ENCODE measurements at regions not wholly inside any gene's neighbourhood (a gene's known extent, or its start where the extent isn't known, plus 50 kb on each side); places are given as distances from the start of the nearest gene placed in this dataset.
"Not testable (repeated sequence)": the region's sequence is repeated elsewhere in the genome, so short reads cannot be mapped to it uniquely, and the experiment has no call there.

- DNase-seq, result no peak
Measured at GRCh38 chr5:167332309-167332708, 959.1 kb upstream of the WWC1 start.

DNA sequence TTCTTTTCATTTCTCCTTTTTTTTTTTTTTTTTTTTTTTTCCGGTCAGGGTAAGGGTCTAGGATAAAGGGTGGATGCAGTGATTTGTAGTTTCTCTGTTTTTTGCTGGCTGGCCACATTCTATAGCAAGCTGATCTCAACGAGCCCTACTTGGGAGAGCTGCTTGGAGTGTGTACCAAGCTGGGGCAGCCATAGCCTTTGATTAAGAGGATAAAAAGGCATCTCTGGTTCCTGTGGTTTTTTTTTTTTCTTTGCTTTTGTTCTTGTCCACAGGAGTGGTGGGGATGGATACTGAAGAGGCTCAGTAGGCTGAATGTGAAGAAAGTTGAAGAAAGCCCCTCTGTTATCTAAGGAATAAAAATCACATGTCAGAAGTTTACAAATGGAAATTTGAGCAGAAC lies 955.3 kb upstream of the WWC1 start:
- DNase-seq, result no peak

GRCh38 chr5:167339205-167339604 lies 952.2 kb upstream of the WWC1 start:
- DNase-seq, result no peak

GRCh38 chr5:167346461-167346860 lies 945.0 kb upstream of the WWC1 start:
- no peak for DNase-seq

GRCh38 chr5:167348251-167348926 lies 943.1 kb upstream of the WWC1 start:
- DNase-seq, result no peak

DNA sequence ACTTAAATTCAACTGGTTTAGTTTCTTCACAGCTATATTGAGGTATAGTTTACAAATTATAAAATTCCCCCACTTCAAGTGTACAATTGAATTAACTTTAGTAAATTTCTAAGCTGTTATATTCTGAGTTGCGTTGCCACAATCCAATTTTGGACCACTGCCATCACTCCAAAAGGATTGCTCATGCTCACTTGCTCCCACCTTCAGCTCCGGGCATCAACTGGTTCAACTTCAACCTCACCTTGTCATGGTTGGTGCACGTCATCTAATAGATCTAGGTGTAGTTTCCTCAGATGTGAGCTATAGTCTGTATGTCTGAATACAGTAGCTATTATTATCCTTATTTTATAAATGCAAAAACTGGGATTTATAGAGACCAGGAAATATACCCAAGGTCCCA lies 942.5 kb upstream of the WWC1 start:
- DNase-seq, result no peak

- no peak for DNase-seq
Measured at GRCh38 chr5:167351316-167351715, 940.1 kb upstream of the WWC1 start.

DNA sequence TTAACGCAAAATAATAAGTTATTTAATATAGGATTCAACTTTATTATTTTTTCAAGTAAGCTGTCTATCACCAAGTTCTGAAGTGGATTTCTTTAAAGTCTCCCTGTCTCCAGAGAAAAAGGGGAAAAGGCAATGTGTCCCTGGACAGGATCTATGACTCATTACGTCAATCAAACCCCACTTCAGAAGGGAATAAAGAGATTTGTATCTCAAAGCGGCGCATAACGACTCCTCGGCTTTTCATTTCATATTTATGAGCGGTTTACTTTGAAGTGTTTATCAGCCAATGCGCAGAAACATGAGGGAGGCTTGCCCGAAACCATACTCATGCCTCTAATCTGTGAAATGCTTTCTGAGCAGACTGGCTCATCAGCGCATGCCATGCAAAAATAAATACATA lies 938.6 kb upstream of the WWC1 start:
- DNase-seq, result no peak

GRCh38 chr5:167355346-167355745 lies 936.1 kb upstream of the WWC1 start:
- DNase-seq, result no peak

- no peak for DNase-seq
Measured at GRCh38 chr5:167356374-167356773, 935.1 kb upstream of the WWC1 start.

- no peak for DNase-seq
Measured at GRCh38 chr5:167358868-167359492, 932.5 kb upstream of the WWC1 start.

DNA sequence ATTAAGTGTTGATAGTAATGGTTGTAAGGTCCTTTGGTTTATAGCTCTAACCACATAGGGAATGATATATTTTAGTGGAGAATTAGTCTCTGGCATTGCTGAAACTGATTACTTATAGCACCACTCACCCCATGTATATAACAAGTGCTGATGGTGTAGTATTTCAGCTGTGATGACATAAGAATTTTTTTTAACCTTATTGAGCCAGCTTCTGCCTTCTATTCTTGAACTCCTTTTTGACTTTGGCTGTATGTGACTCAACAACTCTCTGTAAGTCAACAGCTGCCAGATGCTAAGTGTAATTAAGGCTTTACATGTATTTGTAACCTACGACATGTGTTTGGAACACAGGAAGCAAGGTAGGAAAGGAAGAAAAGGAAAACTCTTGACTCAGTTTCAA lies 929.6 kb upstream of the WWC1 start:
- DNase-seq, result no peak

GRCh38 chr5:167363065-167363464 lies 928.4 kb upstream of the WWC1 start:
- no peak for DNase-seq

DNA sequence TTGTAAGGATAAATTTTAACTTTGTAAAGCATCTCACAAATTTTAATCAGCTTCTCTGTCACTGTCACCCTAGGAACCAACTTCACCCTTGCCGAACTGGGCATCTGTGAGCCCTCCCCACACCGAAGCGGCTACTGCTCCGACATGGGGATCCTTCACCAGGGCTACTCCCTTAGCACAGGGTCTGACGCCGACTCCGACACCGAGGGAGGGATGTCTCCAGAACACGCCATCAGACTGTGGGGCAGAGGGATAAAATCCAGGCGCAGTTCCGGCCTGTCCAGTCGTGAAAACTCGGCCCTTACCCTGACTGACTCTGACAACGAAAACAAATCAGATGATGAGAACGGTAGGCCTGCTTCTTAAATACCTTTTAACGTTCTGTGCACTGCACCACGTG lies 916.3 kb upstream of the WWC1 start:
- no peak for DNase-seq

DNA sequence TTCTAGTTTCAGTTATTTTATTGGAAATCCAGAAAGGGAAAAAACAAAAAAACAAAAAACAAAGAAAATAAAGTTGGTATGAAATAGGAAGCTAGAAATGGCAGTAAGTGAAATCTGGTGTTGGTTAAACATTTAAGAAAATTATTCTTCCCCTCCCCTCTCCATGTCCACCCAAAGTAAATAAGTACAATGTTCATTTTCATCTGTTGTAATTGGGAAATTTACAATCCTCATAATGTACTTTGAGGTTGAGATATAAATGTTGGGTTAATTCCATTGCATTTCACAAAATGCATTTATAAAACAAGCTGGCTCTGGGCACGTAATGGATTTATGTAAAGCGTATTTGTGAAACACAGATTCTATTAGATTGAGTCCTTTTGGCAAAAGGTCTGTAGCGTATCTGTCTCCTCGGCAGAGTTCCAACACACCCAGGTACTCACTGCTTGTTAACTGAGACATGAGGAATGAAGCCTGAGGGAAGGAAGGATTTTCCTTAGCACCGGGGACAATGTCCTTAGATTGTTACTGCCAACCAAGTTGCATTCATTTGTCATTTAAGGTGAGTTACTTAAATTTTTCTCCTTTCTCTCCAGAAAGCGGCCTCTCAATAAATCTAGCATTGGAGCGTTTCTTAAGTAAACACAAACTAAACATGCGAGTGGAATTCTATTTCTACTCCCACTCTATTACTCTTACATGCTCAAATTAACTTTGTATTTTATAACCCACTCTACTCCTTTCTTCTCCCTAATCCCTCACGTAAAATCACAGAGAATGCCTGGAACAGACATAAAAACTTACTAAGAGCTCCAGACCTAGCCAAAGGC lies 912.3 kb upstream of the WWC1 start:
- DNase-seq, result no peak

DNA sequence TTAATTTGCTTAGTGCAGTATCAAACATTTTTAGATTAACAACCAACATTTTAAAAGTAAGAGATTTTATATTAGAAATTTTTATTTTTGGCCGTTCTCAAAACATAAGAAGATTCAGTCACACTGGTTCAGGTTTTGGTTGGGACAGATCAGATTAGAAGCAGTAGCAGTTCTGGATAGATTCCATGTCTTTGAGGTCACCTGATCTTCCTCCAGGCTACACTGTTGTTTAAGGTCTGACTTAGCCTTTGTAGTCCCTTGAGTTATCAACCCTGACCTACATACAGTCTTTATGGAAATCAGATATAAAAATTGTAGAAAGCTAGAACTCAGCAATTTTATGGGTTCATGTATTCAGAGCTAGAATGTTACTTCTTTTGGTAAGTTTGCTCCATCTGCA lies 910.0 kb upstream of the WWC1 start:
- no peak for DNase-seq

DNA sequence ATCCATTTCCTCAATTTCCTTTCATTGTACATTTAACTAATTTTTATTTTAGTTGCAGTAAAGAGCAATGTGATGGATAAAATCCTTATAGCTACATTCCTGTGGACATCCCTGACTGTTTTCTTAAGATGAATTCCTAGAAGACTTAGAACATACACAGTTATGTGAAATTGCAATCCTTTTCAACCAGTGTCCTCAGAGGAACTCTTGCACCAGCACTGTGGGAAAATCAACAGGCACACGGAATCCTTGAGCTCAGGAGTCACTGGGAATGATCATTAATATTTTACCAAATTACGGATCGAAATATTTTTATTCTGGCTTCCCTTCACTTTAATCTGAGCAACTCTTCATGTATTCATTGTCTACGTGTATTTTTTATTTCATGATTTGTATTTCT lies 901.9 kb upstream of the WWC1 start:
- no peak for DNase-seq

DNA sequence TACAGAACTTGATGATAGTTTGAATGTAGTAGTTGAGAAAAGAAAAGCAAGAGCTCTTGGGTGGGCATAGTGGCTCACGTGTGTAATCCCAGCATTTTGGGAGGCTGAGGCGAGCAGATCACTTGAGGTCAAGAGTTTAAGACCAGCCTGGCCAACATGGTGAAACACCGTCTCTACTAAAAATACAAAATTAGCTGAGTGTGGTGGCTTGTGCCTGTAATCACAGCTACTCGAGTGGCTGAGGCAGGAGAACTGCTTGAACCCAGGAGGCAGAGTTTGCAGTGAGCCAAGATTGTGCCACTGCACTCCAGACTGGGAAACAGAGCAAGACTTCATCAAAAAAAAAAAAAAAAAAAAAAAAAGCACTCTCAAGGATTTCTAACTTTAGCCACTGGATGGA lies 900.2 kb upstream of the WWC1 start:
- DNase-seq, result not testable (repeated sequence)

GRCh38 chr5:167392240-167392639 lies 899.2 kb upstream of the WWC1 start:
- DNase-seq, result no peak

DNA sequence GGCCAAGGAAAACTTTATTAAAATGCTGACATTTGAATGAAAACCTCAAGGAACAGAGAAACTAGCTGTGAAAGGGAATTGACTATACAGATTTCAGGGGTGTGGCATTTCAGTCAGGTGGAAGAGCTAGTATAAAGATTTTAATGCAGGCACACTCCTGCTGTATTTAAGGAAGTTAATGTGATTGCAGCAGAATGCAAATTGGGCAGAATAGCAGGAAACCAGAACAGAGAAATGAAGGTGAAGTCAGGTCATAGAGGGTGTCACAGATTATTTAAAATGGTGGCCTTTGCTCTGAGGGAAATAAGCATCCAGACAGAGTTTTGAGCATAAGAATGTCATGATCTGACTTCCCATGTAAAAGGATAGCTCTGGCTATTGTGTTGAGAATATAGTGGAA lies 898.1 kb upstream of the WWC1 start:
- DNase-seq, result no peak

- no peak for DNase-seq
Measured at GRCh38 chr5:167402671-167403070, 888.8 kb upstream of the WWC1 start.

GRCh38 chr5:167406513-167406912 lies 884.9 kb upstream of the WWC1 start:
- no peak for DNase-seq

DNA sequence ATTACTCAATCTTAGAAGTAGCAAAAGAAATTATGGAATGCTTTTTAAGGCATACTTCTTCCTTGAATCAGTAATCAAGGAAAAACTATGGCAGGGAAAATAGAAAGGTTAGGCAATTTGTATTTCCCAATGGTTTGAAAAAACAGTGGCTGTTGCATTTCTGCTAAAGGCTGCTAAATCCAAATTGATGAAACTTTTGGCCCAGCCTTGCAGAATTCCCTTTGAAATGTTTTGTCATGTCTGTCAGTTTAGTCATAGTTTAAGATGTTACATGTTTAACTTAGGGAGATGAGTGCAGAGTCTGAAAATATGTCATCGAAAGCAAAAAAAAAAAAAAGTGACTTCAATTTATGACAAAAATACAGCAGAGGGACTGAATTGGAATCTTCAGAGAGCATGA lies 878.9 kb upstream of the WWC1 start:
- no peak for DNase-seq
